ENCODE measurements at regions not wholly inside any gene's neighbourhood (a gene's known extent, or its start where the extent isn't known, plus 50 kb on each side); places are given as distances from the start of the nearest gene placed in this dataset.

- intact Hi-C loops (cut with micrococcal nuclease), result no loop called here
Measured at GRCh38 chr10:53749439-53749838, 976.9 kb upstream of the MBL2 start.

DNA sequence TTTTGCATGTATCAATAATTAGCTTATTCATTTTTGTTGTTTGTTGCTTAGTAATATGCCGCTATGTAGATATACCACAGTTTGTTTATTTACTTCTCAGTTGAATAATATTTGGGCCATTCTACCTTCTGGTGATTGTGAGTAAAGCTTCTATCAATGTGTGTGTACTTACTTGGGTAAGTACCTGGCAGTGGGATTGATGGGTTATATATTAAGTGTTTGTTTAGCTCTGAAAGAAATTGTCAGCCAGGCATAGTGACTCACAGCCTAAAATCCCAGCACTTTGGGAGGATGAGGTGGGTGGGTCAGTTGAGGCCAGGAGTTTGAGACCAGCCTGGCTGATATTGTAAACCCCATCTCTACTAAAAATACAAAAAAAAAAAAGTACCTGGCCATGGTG, 975.7 kb upstream of the MBL2 start:
- intact Hi-C loops (cut with micrococcal nuclease), result no loop called here

DNA sequence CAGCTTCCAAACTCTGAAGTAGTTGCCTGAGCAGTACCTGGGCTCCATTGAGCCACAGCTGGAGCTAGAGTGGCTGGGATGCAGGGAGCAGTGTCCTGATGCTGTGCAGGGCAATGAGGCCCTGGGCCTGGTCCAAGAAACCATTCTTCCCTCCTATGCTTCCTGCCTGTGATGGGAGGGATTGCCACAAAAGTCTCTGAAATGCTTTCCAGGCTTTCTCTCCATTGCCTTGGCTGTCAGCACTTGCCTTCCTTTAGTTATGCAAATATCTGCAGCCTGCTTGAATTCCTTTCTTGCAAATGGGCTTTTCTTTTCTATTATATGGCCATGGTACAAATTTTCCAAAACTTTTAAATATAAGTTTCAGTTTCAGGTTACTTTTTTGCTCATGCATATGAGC, 972.2 kb upstream of the MBL2 start:
- intact Hi-C loops (cut with micrococcal nuclease), result no loop called here

- intact Hi-C loops (cut with micrococcal nuclease), result no loop called here
Measured at GRCh38 chr10:53744176-53744575, 971.6 kb upstream of the MBL2 start.

GRCh38 chr10:53737132-53737531, 964.5 kb upstream of the MBL2 start:
- intact Hi-C loops (cut with micrococcal nuclease), result no loop called here

DNA sequence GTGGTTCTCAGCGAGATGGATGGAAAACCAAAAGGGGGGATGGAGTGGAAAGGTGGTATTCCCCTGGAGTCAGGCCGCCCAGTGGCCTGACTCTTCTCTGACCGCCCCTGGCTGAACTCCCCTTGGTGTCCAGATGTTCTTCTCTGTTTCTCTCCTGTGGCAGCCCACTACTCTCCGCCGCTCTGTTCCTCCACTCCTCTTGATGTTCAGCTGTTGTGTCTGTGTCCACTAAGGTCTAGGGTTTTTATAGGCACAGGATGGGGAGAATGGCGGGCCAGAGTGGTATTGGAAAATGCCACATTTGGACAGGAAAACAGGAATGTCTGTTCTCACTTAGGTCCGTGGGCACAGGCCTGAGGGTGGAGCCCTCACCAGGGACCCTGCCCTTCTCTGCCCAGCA, 954.3 kb upstream of the MBL2 start:
- intact Hi-C loops (cut with micrococcal nuclease), result no loop called here

- intact Hi-C loops (cut with micrococcal nuclease), result no loop called here
Measured at GRCh38 chr10:53724581-53724980, 952.0 kb upstream of the MBL2 start.

DNA sequence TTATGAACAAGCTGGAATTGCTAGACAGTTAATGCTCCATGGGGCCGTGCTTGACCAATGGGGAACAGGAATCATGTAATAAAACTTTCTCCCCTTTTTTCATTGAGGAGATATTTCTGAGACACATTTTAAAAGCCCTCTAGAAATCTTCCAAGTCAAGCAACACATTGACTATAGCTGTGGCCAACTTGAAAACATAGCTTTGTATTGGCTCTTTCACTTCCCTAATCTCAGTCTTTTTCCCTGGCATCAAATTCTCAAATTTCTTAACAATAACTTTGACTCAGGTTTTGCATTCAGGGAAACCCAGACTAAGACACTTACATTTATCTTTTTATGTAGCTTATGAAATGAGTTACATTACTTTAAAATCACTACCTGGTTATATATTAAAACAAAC, 947.1 kb upstream of the MBL2 start:
- intact Hi-C loops (cut with micrococcal nuclease), result no loop called here

- intact Hi-C loops (cut with micrococcal nuclease), result no loop called here
Measured at GRCh38 chr10:53716156-53716555, 943.6 kb upstream of the MBL2 start.

GRCh38 chr10:53713431-53713830, 940.8 kb upstream of the MBL2 start:
- intact Hi-C loops (cut with micrococcal nuclease), result no loop called here

- intact Hi-C loops (cut with micrococcal nuclease), result no loop called here
Measured at GRCh38 chr10:53702489-53702888, 929.9 kb upstream of the MBL2 start.

DNA sequence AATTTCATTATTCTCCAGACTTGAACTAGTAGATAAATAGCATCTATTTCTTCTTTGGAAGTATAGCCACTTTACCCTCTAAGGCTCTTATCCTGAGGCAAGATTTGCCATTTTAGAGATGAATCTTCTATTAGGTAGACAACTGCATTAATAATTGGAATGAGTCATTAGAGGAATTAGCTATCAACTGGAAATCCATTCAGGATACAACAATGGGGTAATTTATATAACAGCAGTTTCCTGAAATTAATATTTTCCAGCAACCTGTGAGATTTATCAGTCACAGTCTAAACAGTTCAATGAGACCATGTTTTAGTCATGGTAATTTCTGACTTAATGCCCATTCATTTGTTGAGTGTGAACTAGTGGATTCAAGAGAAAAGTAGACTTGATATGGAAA, 928.6 kb upstream of the MBL2 start:
- intact Hi-C loops (cut with micrococcal nuclease), result no loop called here

DNA sequence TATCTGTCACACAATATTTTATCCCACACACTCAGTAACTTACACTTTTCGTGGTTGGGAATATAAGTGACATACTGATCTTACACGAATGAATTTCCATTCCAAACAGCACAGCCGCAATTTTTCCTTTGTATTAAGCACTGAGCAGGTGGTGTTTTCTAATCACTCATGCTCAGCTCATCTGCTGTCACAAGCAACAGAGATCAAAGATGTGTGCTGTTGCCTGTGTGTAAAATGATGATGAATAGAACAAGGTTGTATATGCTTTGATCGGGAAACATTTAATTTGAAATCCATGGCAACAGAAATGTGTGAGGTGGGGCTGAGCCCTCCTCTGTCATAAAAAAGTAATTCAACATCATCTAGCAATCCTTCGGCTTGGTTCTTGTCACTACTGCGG, 927.7 kb upstream of the MBL2 start:
- intact Hi-C loops (cut with micrococcal nuclease), result no loop called here

DNA sequence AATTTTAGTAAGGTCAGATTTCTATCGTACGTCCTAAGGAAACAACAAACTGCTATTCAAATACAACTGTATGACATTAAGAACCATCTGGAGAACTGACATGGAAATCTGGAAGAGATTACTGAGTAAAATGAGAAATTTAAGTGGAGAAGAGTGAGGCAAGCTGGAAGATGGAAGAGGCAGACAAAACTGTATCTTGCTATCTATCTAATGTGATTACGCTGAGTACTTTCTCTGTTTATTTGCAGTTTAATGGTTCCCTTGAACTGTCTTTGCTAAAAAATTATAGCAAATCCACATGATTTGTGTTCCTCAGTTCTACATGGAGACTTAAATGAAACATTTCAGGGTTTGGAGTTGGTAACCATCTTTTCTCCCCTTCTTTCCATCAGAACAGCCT, 927.1 kb upstream of the MBL2 start:
- intact Hi-C loops (cut with micrococcal nuclease), result no loop called here

DNA sequence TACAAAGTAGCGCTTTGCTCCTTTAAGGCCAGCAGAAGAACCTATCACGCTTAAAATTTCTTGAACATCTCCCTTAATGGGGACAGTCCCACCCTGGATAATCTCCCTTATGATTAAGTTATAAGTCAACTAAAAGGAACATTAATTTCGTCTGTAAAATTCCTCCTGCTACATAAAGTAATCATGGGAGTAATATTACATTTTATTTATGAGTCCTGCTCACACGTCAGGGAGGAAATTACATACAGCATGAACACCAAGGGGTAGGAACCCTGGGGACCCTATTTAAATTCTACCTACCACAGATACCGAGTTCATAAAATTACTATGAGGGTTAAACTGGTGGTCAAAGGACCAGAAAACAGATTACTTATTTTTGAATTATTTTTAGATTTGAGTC, 926.6 kb upstream of the MBL2 start:
- intact Hi-C loops (cut with micrococcal nuclease), result no loop called here

DNA sequence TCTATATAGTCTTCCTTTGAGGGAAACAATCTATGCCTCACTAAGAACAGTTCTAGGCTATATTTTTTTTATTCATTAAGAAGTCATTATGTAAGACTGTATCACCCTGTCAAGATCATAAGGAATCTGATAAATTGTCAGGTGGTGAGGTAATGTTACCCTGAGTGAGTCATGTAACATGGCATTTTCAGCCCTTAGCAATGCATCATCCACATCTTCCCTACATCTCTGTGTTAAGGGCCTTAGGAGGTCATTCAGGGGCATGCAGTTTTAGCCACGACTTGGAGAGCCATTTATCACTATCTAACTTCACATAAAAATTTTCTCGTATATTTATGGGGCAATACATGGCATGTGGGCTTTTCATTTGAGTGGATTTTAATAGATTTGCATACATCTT, 924.5 kb upstream of the MBL2 start:
- intact Hi-C loops (cut with micrococcal nuclease), result no loop called here

DNA sequence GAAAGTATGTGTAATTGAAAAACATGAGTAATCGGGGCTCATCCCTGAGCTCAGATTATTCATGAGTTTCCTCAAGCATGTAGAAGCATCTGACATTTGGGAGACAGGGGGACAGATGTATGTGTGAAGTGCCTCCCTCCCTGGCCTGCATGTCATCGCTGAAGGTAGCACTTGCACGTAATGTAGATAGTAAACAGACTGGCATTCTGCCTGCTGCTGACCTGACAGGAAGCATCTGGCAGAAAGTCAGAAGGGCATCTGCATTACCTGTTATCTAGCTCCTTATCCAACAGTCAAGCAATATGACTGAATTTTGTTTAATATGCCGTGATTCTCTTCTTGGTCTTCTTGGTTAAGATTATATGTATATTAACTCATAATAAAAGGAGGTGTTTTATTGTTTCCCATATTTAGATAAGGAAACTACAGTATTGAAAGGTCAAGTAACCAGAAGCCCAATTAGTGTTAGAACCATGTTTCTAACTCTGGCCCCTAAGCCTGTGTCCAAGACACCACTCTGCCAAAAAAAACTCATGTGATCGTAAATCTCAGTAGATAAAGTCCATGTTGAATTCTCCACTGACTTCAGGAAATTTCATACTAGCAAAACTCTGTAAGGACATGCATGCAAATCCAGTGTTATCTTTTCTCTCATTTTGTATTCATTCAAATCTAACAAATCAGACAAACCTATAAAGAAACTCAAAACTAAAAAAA, 918.1 kb upstream of the MBL2 start:
- intact Hi-C loops (cut with micrococcal nuclease), result no loop called here

DNA sequence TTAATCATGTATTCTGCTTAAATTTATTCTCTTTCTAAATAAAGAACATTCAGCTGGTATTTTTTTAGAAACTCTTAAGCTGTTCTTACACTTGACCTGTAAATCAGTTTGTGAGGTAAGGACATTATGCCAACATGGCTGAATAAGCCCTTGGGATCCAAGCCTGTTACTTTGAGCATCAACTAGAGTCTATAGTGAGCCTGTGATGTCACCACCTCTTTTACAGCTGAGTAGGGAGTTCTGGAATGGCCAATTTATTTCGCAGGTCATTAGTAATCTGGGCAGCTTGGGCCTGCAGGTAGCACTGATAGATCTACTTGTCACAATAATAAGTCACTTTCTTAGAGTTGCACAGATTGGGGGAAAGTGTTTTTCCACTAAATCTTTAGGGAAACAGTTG, 915.2 kb upstream of the MBL2 start:
- intact Hi-C loops (cut with micrococcal nuclease), result no loop called here

GRCh38 chr10:53682885-53683284, 910.3 kb upstream of the MBL2 start:
- intact Hi-C loops (cut with micrococcal nuclease), result no loop called here

DNA sequence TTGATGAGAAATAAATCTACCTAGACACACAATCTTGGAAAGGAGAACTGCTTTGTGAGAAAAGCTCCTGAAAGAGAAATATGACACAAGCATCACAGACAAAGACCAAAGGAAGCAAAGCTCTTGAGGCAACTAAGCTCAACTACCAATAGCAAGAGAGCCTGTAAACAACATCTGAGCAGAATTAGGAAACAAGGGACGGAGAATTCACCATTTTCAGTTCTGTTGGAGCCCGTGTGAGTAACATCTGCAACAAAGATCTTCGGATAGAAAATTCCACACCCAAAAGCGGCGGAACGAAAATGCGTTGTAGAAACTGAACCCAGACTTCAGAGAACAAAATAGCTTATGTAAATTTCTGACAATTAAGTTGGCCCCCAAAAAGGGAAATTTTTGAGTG, 909.9 kb upstream of the MBL2 start:
- intact Hi-C loops (cut with micrococcal nuclease), result no loop called here

DNA sequence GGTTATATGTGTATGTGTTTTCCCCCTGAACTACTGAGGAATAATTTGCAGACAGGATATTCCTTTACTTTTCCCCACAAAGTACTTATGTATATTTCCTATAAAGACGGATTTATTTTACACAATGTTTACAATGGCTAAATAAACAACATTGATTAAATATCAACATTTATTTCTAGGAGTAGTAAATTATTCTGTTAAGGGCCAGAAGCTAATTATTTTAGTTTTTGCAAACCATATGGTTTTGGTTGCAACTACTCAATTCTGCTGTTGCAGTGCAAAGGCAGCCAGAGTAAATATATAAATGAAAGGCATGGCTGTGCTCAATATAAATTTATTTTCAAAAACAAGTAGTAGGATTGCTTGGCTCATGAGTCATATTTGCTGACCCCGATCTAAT, 907.1 kb upstream of the MBL2 start:
- intact Hi-C loops (cut with micrococcal nuclease), result no loop called here

- intact Hi-C loops (cut with micrococcal nuclease), result no loop called here
Measured at GRCh38 chr10:53675177-53675576, 902.6 kb upstream of the MBL2 start.

GRCh38 chr10:53667063-53667462, 894.5 kb upstream of the MBL2 start:
- intact Hi-C loops (cut with micrococcal nuclease), result no loop called here

Measured in T-helper 2 cell treated with Interferon-gamma antibody and Interleukin-4, amounts not matched to agents 100 ng/mL and 5 ng/mL, for 36 hours (primary cell).